Type B pancreatic cell (in vitro differentiated cells): ENCODE measurements at regions not wholly inside any gene's neighbourhood (a gene's known extent, or its start where the extent isn't known, plus 50 kb on each side); places are given as distances from the start of the nearest gene placed in this dataset.

ENCODE experiments used
- DNase-seq: peaks from one replicate; pipeline ENCODE4 v3.0.0; 2021; ENCODE audit warnings: mixed read lengths; ENCODE audit not compliant: unreplicated experiment; ENCODE audit errors: extremely low spot score
- H3K27ac Mint-ChIP-seq: 2 replicates; pipeline ENCODE4 v1.8.0; 2021; ENCODE audit warnings: mild to moderate bottlenecking, mixed read lengths
- H3K27me3 Mint-ChIP-seq: 2 replicates; pipeline ENCODE4 v1.8.0; 2021; ENCODE audit warnings: mixed read lengths
- H3K36me3 Mint-ChIP-seq: 2 replicates; pipeline ENCODE4 v1.8.0; 2021; ENCODE audit warnings: mixed read lengths
- H3K4me1 Mint-ChIP-seq: one replicate; pipeline ENCODE4 v1.8.0; 2021; ENCODE audit warnings: mixed read lengths; ENCODE audit not compliant: unreplicated experiment
- H3K4me3 Mint-ChIP-seq: 2 replicates; pipeline ENCODE4 v1.8.0; 2021; ENCODE audit warnings: mild to moderate bottlenecking, mixed read lengths
- H3K9me3 Mint-ChIP-seq: 2 replicates; pipeline ENCODE4 v1.8.0; 2021; ENCODE audit warnings: mixed read lengths
- TF ChIP-seq, protein P1 (sequence below): fragments of 200-600 bp; sonication (generic); conservative IDR thresholded peaks from 2 replicates; pipeline ENCODE4 v1.5.0; 2021; ENCODE audit warnings: antibody characterized with exemption, mild to moderate bottlenecking

DNA sequence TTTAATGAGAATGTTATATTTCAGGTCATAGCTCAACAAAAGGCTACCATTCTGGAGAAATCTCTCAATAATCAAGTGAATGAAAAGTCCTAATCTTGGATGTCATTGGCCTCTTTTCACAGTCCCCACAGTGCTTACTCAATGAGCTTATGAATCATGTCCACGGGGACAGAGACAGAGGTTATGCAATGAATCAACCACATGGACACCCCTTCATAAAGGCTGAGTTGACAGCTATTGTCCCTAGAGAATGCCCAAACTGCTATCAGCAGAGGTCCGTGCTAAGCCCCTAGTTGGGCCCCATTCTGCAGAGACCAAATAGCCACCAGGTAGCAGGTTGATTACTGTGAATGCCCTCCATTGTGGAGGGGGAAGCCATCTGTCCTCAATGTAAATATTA, 158.1 kb downstream of the LHFPL1 start:
- Mint-ChIP-seq H3K4me1 (no peaks in the 10 kb centered on the region), H3K27ac (no peak overlapping the region), H3K27me3 (no peaks in the 10 kb centered on the region), H3K4me3 (no peak overlapping the region), H3K9me3 (no peaks in the 10 kb centered on the region), H3K36me3 (no peaks in the 10 kb centered on the region)
- TF ChIP-seq, protein P1, sequence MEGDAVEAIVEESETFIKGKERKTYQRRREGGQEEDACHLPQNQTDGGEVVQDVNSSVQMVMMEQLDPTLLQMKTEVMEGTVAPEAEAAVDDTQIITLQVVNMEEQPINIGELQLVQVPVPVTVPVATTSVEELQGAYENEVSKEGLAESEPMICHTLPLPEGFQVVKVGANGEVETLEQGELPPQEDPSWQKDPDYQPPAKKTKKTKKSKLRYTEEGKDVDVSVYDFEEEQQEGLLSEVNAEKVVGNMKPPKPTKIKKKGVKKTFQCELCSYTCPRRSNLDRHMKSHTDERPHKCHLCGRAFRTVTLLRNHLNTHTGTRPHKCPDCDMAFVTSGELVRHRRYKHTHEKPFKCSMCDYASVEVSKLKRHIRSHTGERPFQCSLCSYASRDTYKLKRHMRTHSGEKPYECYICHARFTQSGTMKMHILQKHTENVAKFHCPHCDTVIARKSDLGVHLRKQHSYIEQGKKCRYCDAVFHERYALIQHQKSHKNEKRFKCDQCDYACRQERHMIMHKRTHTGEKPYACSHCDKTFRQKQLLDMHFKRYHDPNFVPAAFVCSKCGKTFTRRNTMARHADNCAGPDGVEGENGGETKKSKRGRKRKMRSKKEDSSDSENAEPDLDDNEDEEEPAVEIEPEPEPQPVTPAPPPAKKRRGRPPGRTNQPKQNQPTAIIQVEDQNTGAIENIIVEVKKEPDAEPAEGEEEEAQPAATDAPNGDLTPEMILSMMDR: no peak
- DNase-seq: no peak

DNA sequence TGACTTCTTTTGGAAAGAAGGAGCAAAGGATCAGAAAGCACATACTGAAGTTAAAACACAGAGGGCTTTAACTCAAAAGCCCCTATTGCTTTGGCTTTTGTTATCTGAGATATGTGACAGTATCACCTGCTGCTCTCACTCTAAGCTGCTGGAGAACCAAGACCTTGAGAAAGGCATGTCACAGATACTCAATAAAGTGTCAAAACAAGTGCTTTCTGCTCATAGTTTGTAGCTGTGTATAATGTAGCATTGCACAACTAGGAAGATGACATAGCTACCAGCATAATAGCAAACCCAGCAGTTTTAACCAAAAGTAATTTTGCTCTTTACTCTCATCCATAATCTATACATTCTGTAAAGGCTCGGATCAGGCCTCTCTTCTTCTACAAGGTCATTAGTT, 159.6 kb downstream of the LHFPL1 start:
- Mint-ChIP-seq H3K27me3 (no peaks in the 10 kb centered on the region), H3K9me3 (peaks cover 2% of the 10 kb centered on the region), H3K27ac (no peak overlapping the region), H3K4me3 (no peak overlapping the region), H3K4me1 (no peaks in the 10 kb centered on the region), H3K36me3 (no peaks in the 10 kb centered on the region)
- TF ChIP-seq, protein P1: no peak
- no peak for DNase-seq

DNA sequence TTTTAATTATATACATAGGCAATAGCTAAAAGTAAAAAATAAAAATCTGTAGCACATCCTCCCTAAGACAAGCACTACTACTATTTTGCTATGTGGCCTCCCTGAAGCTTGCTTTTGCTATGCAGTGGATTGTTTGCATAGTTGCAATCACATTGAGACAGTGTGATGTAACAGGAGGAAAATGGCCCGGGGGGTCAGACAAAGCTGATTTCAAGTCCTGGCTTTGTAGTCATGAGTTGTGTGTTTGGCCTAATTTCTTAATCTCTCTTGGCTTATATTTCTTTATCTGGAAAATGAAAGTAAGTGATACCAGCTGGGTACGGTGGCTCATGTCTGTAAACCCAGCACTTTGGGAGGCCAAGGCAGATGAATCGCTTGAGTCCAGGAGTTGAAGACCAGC, 166.6 kb downstream of the LHFPL1 start:
- Mint-ChIP-seq H3K36me3 (no peaks in the 10 kb centered on the region), H3K4me1 (no peaks in the 10 kb centered on the region), H3K9me3 (peaks cover 9% of the 10 kb centered on the region), H3K27me3 (no peaks in the 10 kb centered on the region), H3K4me3 (no peak overlapping the region), H3K27ac (no peak overlapping the region)
- TF ChIP-seq, protein P1: no peak
- no peak for DNase-seq

DNA sequence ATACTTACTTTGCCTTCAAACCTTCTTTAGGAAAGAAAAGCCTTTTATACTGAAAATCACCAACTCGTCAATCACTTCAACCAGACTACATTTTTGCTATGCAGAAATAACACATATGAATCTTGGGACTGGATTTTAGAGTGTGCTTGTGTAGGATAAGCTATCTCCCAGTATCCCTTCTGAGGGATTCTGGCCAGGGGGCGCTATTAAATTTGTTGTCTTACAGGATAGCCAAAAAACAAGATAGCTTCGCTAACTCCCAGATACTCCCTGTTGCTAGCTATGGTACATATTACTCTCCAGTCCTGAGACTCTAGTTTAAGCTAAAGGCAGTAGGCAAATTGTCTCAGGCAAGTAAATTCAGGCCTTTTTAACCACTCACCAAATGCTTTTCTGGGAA, 167.2 kb downstream of the LHFPL1 start:
- Mint-ChIP-seq H3K27ac (no peak overlapping the region), H3K27me3 (no peaks in the 10 kb centered on the region), H3K4me1 (no peaks in the 10 kb centered on the region), H3K9me3 (peaks cover 9% of the 10 kb centered on the region), H3K4me3 (no peak overlapping the region), H3K36me3 (no peaks in the 10 kb centered on the region)
- TF ChIP-seq, protein P1: no peak
- DNase-seq: no peak

DNA sequence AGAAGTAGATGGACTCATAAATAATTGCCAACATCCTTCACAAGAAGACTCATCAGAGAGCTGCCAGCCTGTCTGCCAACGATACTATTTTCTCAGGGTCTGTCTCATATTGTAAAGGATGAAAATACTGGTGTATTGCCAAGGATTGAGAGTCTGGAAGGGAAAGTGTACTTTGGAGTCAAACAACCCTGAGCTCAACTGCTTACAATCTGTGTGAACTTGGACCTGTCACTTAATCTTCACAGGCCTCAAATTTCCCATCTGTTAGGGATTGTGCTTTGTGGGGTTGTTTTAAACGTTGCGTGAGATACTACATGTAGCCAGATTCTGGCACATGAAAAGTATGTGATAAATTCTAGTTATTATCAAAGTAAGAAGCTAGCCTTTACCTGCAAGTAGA, 169.1 kb downstream of the LHFPL1 start:
- H3K36me3 Mint-ChIP-seq: no peaks in the 10 kb centered on the region
- H3K4me3 Mint-ChIP-seq: no peak overlapping the region
- H3K27me3 Mint-ChIP-seq: no peaks in the 10 kb centered on the region
- no peaks in the 10 kb centered on the region for H3K4me1 Mint-ChIP-seq
- TF ChIP-seq, protein P1: no peak
- no peak overlapping the region for H3K27ac Mint-ChIP-seq
- peaks cover 9% of the 10 kb centered on the region for H3K9me3 Mint-ChIP-seq
- DNase-seq: no peak

DNA sequence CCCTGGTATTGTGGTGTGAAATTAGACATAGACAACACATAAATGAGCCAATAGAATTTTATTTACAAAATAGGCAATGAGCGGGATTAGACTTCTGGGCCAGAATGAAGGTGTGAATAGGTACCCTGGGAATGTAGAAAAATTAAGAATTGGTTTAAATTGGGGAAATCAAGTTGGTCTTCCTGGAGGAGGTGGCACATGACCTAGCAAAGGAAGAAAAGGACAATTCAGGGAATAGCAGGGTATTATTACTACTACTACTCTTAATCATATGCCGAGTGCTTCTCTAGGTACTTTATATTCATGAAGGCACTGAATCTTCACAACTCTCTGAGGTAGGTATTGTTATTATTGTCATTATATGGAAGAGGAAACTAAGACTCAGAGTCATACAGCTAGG, 202.1 kb downstream of the LHFPL1 start:
- no peaks in the 10 kb centered on the region for H3K4me1 Mint-ChIP-seq
- DNase-seq: no peak
- no peaks in the 10 kb centered on the region for H3K9me3 Mint-ChIP-seq
- H3K27me3 Mint-ChIP-seq: no peaks in the 10 kb centered on the region
- H3K36me3 Mint-ChIP-seq: no peaks in the 10 kb centered on the region
- no peak overlapping the region for H3K4me3 Mint-ChIP-seq
- TF ChIP-seq, protein P1: no peak
- no peak overlapping the region for H3K27ac Mint-ChIP-seq
